ENCODE measurements at regions not wholly inside any gene's neighbourhood (a gene's known extent, or its start where the extent isn't known, plus 50 kb on each side); places are given as distances from the start of the nearest gene placed in this dataset.

- TF ChIP-seq CTCF (conservative IDR thresholded peaks at IDR 0.05; ENCODE audit: low read length) = no peak
- DNase-seq (ENCODE audit: low read depth) = no peak
- no peak overlapping the region for H3K4me3 ChIP-seq (ENCODE audit: low read length)
These were observed 697.8 kb downstream of the GATA3 start for GRCh38 chr10:8752146-8752843.

GRCh38 chr10:8758029-8758428 is 703.5 kb downstream of the GATA3 start:
- no peak for DNase-seq (ENCODE audit: low read depth)
- no peak for TF ChIP-seq CTCF (conservative IDR thresholded peaks at IDR 0.05; ENCODE audit: low read length)

GRCh38 chr10:8766899-8767298 is 712.4 kb downstream of the GATA3 start:
- H3K4me3 ChIP-seq (ENCODE audit: low read length) = no peak overlapping the region
- TF ChIP-seq CTCF (conservative IDR thresholded peaks at IDR 0.05; ENCODE audit: low read length) = no peak
- DNase-seq (ENCODE audit: low read depth) = no peak

More at GRCh38 chr10:8758029-8758428, 703.5 kb downstream of the GATA3 start:
- no peak overlapping the region for H3K4me3 ChIP-seq (ENCODE audit: low read length)

GRCh38 chr10:8767591-8767990 is 713.1 kb downstream of the GATA3 start:
- no peak for TF ChIP-seq CTCF (conservative IDR thresholded peaks at IDR 0.05; ENCODE audit: low read length)
- no peak overlapping the region for H3K4me3 ChIP-seq (ENCODE audit: low read length)
- DNase-seq (ENCODE audit: low read depth) = no peak

GRCh38 chr10:8768341-8768740 is 713.9 kb downstream of the GATA3 start:
- no peak for DNase-seq (ENCODE audit: low read depth)
- no peak overlapping the region for H3K4me3 ChIP-seq (ENCODE audit: low read length)
- TF ChIP-seq CTCF (conservative IDR thresholded peaks at IDR 0.05; ENCODE audit: low read length) = no peak

- no peak for DNase-seq (ENCODE audit: low read depth)
- H3K4me3 ChIP-seq (ENCODE audit: low read length) = no peak overlapping the region
- no peak for TF ChIP-seq CTCF (conservative IDR thresholded peaks at IDR 0.05; ENCODE audit: low read length)
These were observed 714.4 kb downstream of the GATA3 start for GRCh38 chr10:8768852-8769251.

- H3K4me3 ChIP-seq (ENCODE audit: low read length) = no peak overlapping the region
- TF ChIP-seq CTCF (conservative IDR thresholded peaks at IDR 0.05; ENCODE audit: low read length) = no peak
- DNase-seq (ENCODE audit: low read depth) = no peak
These were observed 722.6 kb downstream of the GATA3 start for GRCh38 chr10:8776926-8777622.

Measured in AG10803 (cell line).